ENCODE measurements at regions not wholly inside any gene's neighbourhood (a gene's known extent, or its start where the extent isn't known, plus 50 kb on each side); places are given as distances from the start of the nearest gene placed in this dataset.

DNA sequence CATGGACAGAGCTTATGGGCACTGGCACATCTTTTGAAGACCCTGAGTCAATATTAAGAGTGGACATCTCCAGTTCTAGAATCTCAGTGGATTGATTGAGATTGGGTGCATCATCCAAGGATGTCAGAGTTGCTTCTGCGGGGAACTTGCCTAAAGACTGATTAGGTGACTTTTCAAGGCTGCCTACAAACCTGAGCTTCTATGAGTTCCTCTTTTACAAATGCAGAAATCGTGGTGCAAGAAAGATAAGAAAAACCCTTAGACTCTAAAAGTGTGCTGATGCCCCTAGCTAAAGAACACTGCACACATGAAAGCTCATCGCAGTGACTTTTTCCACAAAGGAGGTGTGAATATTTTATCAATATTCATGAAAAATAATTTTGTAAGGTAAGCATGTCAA lies 86.8 kb upstream of the NEDD4L start:
- Mint-ChIP-seq H3K4me1 (peaks cover 4 to 9% of the 10 kb centered on the region in 2 experiments), H3K27me3 (ENCODE audit: low read depth) (peaks cover 3% of the 10 kb centered on the region; the same call in 1 of the 2 replicates), H3K36me3 (ENCODE audit: insufficient read depth in 1 of 3, low read depth in 3 of 3) (no peaks in the 10 kb centered on the region), H3K4me3 (no peak overlapping the region), H3K27ac (no peak overlapping the region), H3K9me3 (no peaks in the 10 kb centered on the region)
- Histone ChIP-seq H2BK120ac (ENCODE audit: low read depth, low read length, poor library complexity, severe bottlenecking) (no peak overlapping the region), H3K4me1 (ENCODE audit: insufficient read depth, low read length) (no peaks in the 10 kb centered on the region; the same call in 1 of the 2 replicates), H3K27me3 (ENCODE audit: insufficient read depth, low read length) (no peaks in the 10 kb centered on the region), H4K8ac (replicated peaks; ENCODE audit: insufficient read length, low read depth, low read length) (no peak overlapping the region), H3T11ph (ENCODE audit: low read length) (no peak overlapping the region), H4K91ac (ENCODE audit: insufficient read length, low read depth, low read length) (no peak overlapping the region), H2AK5ac (ENCODE audit: insufficient read length, low read length) (no peak overlapping the region), H2BK20ac (ENCODE audit: low read depth, low read length, poor library complexity, severe bottlenecking) (no peak overlapping the region), H3K79me1 (ENCODE audit: insufficient read depth, low read depth, low read length, poor library complexity, severe bottlenecking) (no peaks in the 10 kb centered on the region), H4K5ac (ENCODE audit: insufficient read length, low read depth, low read length) (no peak overlapping the region), H3K18ac (ENCODE audit: insufficient read length, low read depth, low read length) (no peak overlapping the region), H3K23me2 (ENCODE audit: insufficient read length, low read depth, low read length, poor library complexity, severe bottlenecking) (no peaks in the 10 kb centered on the region), H3K4me2 (ENCODE audit: insufficient read depth, insufficient read length, low read length) (no peak overlapping the region), H2BK15ac (ENCODE audit: low read depth, low read length) (no peak overlapping the region), H3K9me3 (ENCODE audit: control insufficient read depth, low read depth, low read length) (no peaks in the 10 kb centered on the region), H2BK12ac (ENCODE audit: insufficient read length, low read depth, low read length) (no peak overlapping the region), H4K20me1 (ENCODE audit: control insufficient read depth, insufficient read depth, insufficient read length) (no peaks in the 10 kb centered on the region), H3K14ac (ENCODE audit: insufficient read depth, low read length) (no peak overlapping the region), H2BK5ac (ENCODE audit: insufficient read length, low read length) (no peak overlapping the region), H2AFZ (ENCODE audit: low read length) (no peak overlapping the region), H3K23ac (ENCODE audit: insufficient read length, low read depth, low read length) (no peak overlapping the region), H3K27ac (ENCODE audit: insufficient read length, low read depth, low read length) (no peak overlapping the region), H3K79me2 (ENCODE audit: insufficient read depth, low read length) (no peaks in the 10 kb centered on the region), H3K56ac (ENCODE audit: insufficient read length, low read depth, low read length) (no peak overlapping the region), H3K4ac (ENCODE audit: low read depth, low read length) (no peak overlapping the region), H3K9ac (ENCODE audit: extremely low read depth, insufficient read length, low read length) (no peak overlapping the region)
- no CpG with 5 or more reads among the region's 3 CpGs for WGBS (ENCODE audit: extremely low coverage, insufficient read length, low lambda C conversion rate)
- TF ChIP-seq, protein P1, sequence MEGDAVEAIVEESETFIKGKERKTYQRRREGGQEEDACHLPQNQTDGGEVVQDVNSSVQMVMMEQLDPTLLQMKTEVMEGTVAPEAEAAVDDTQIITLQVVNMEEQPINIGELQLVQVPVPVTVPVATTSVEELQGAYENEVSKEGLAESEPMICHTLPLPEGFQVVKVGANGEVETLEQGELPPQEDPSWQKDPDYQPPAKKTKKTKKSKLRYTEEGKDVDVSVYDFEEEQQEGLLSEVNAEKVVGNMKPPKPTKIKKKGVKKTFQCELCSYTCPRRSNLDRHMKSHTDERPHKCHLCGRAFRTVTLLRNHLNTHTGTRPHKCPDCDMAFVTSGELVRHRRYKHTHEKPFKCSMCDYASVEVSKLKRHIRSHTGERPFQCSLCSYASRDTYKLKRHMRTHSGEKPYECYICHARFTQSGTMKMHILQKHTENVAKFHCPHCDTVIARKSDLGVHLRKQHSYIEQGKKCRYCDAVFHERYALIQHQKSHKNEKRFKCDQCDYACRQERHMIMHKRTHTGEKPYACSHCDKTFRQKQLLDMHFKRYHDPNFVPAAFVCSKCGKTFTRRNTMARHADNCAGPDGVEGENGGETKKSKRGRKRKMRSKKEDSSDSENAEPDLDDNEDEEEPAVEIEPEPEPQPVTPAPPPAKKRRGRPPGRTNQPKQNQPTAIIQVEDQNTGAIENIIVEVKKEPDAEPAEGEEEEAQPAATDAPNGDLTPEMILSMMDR (conservative IDR thresholded peaks at IDR 0.05): no peak
- DNase-seq: no peak

All from H9 (cell line).